MCF 10A (cell line): ENCODE measurements at regions not wholly inside any gene's neighbourhood (a gene's known extent, or its start where the extent isn't known, plus 50 kb on each side); places are given as distances from the start of the nearest gene placed in this dataset.

ENCODE experiments used
- BruUV-seq: library from RNA; stranded (reverse); fragments of 400-500 nt; replicated peaks from 2 replicates; lab custom pipeline; 2021; lab: Mats Ljungman, UMichigan
- CTCF ChIA-PET: fragments of 300-600 bp; sonication (Branson Sonifier 250); formaldehyde crosslinking; extraction: SDS; loops from one replicate; lab custom pipeline; 2021; ENCODE audit warnings: antibody characterized with exemption, inconsistent platforms; lab: Yijun Ruan, JAX
- POLR2A ChIA-PET: fragments of 300-600, 350-650 bp; sonication (Branson Sonifier 250); formaldehyde crosslinking; extraction: SDS; loops from one replicate; lab custom pipeline; 2020; ENCODE audit warnings: antibody characterized with exemption, inconsistent platforms; lab: Yijun Ruan, JAX
- DNase-seq: peaks from one replicate; pipeline ENCODE4 v3.0.0-alpha.2; 2018; ENCODE audit not compliant: unreplicated experiment
- H3K27ac Mint-ChIP-seq: one replicate; pipeline ENCODE4 v1.8.0; 2022; ENCODE audit warnings: mild to moderate bottlenecking, low read depth, mixed read lengths; ENCODE audit not compliant: unreplicated experiment
- H3K27me3 Mint-ChIP-seq: one replicate; pipeline ENCODE4 v1.8.0; 2022; ENCODE audit warnings: mixed read lengths; ENCODE audit not compliant: insufficient read depth, unreplicated experiment
- H3K36me3 Mint-ChIP-seq: one replicate; pipeline ENCODE4 v1.8.0; 2022; ENCODE audit warnings: mild to moderate bottlenecking, moderate library complexity, mixed read lengths; ENCODE audit not compliant: insufficient read depth, unreplicated experiment
- H3K4me1 Mint-ChIP-seq: one replicate; pipeline ENCODE4 v1.8.0; 2022; ENCODE audit warnings: mixed read lengths; ENCODE audit not compliant: insufficient read depth, unreplicated experiment
- H3K4me3 Mint-ChIP-seq: one replicate; pipeline ENCODE4 v1.8.0; 2022; ENCODE audit warnings: mild to moderate bottlenecking, moderate library complexity, mixed read lengths; ENCODE audit not compliant: unreplicated experiment
- H3K9me3 Mint-ChIP-seq: one replicate; pipeline ENCODE4 v1.8.0; 2022; ENCODE audit warnings: mixed read lengths; ENCODE audit not compliant: unreplicated experiment
- CTCF ChIP-seq: fragments of 200-600 bp; IDR thresholded peaks from one replicate; pipeline ENCODE4 v1.8.0; 2022; ENCODE audit warnings: antibody characterized with exemption, mild to moderate bottlenecking; ENCODE audit not compliant: unreplicated experiment
- intact Hi-C: fragments of 100-400 bp; cut with micrococcal nuclease; formaldehyde crosslinking; loops from 2 replicates; pipeline ENCODE4 v1.14.1; 2022

- peaks cover 32% of the 10 kb centered on the region for H3K9me3 Mint-ChIP-seq
- H3K27ac Mint-ChIP-seq: no peak overlapping the region
- BruUV-seq: no TSS peak
- ChIA-PET CTCF (interaction anchor here (1.5 kb wide), 1 partner anchor 281 kb away, joined by 5 read pairs; no protein-coding TSS in a partner anchor), POLR2A (no interaction called here)
- H3K36me3 Mint-ChIP-seq: no peaks in the 10 kb centered on the region
- H3K4me1 Mint-ChIP-seq: no peaks in the 10 kb centered on the region
- no peak overlapping the region for H3K4me3 Mint-ChIP-seq
- no peak for TF ChIP-seq CTCF
- no peaks in the 10 kb centered on the region for H3K27me3 Mint-ChIP-seq
- no peak for DNase-seq
- intact Hi-C loops: no loop called here
Observed at GRCh38 chr2:17030047-17030446, 364.4 kb upstream of the CYRIA start.

DNA sequence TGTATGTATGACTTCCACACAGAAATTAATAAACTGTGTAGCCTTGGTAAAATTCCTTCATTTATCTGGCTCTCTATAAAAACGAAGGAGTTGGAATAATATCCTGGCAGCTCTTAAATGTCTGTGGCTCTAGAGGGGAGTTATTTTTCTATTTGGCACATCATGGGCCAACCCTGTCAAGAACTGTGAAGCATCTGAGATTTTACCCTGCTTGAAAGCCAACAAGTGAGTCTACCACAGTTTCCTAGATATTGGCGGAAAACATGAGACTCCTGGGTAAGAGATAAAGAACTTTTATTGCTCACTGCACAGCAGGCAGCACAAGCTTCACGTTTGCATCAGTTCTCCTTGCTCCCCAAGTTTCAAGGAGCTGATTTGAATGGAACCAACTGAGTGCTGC, 346.7 kb upstream of the CYRIA start:
- no peaks in the 10 kb centered on the region for H3K4me1 Mint-ChIP-seq
- intact Hi-C loops: no loop called here
- no peaks in the 10 kb centered on the region for H3K36me3 Mint-ChIP-seq
- H3K27me3 Mint-ChIP-seq: no peaks in the 10 kb centered on the region
- ChIA-PET CTCF (no interaction called here), POLR2A (no interaction called here)
- no peak overlapping the region for H3K27ac Mint-ChIP-seq
- BruUV-seq: no TSS peak
- H3K9me3 Mint-ChIP-seq: peaks cover 17% of the 10 kb centered on the region
- TF ChIP-seq CTCF: no peak
- no peak overlapping the region for H3K4me3 Mint-ChIP-seq
- DNase-seq: no peak

GRCh38 chr2:17010104-17010503, 344.5 kb upstream of the CYRIA start:
- Mint-ChIP-seq H3K27ac (no peak overlapping the region), H3K4me3 (no peak overlapping the region), H3K27me3 (no peaks in the 10 kb centered on the region), H3K36me3 (no peaks in the 10 kb centered on the region), H3K4me1 (no peaks in the 10 kb centered on the region), H3K9me3 (peaks cover 8% of the 10 kb centered on the region)
- intact Hi-C loops: no loop called here
- DNase-seq: no peak
- POLR2A ChIA-PET: no interaction called here
- TF ChIP-seq CTCF: no peak
- CTCF ChIA-PET: interaction anchor here (0.6 to 0.7 kb wide), 2 partner anchors 100 to 114 kb away, joined by 3 to 4 read pairs; no protein-coding TSS in a partner anchor
- BruUV-seq: no TSS peak

- no peak for DNase-seq
- Mint-ChIP-seq H3K4me3 (no peak overlapping the region), H3K9me3 (peaks cover 21% of the 10 kb centered on the region), H3K27ac (no peak overlapping the region), H3K36me3 (no peaks in the 10 kb centered on the region), H3K27me3 (no peaks in the 10 kb centered on the region), H3K4me1 (no peaks in the 10 kb centered on the region)
- CTCF ChIA-PET: no interaction called here
- intact Hi-C loops: no loop called here
- BruUV-seq: no TSS peak
- no peak for TF ChIP-seq CTCF
- POLR2A ChIA-PET: no interaction called here
Observed at GRCh38 chr2:17000184-17000482, 334.5 kb upstream of the CYRIA start.
